T-helper 9 cell (primary cell): ENCODE measurements at regions not wholly inside any gene's neighbourhood (a gene's known extent, or its start where the extent isn't known, plus 50 kb on each side); places are given as distances from the start of the nearest gene placed in this dataset.
"Not testable (repeated sequence)": the region's sequence is repeated elsewhere in the genome, so short reads cannot be mapped to it uniquely, and the experiment has no call there.

Source experiments
- DNase-seq: peaks from one replicate; pipeline ENCODE4 v3.0.0-alpha.2; 2020

DNA sequence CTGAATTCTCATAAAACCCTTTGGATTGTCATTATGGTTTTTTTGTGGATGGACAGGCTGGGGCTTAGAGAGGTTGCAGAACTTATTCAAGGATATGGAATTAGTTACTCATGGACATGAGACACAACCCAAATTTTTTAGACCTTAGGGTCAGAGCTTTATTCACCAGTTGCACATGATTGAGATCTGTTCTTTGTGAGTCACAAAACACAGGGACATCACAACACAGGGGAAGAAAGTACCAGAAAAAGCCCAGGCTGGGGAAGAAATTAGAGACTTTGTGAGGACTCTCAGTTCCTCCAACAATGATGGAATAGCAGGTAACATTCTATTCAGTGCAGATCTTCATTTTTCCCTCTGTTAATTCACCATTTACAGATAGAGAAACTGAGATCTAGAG is 602.4 kb upstream of the CPEB2 start:
- DNase-seq = no peak

GRCh38 chr4:14400307-14400706 is 602.0 kb upstream of the CPEB2 start:
- DNase-seq = no peak

GRCh38 chr4:14403132-14403531 is 599.1 kb upstream of the CPEB2 start:
- no peak for DNase-seq

- DNase-seq = no peak
These were observed 597.6 kb upstream of the CPEB2 start for GRCh38 chr4:14404730-14405129.

GRCh38 chr4:14410516-14410915 is 591.8 kb upstream of the CPEB2 start:
- no peak for DNase-seq

- no peak for DNase-seq
These were observed 587.1 kb upstream of the CPEB2 start for GRCh38 chr4:14415146-14415545.

- DNase-seq = no peak
These were observed 582.8 kb upstream of the CPEB2 start for GRCh38 chr4:14419516-14419915.

- not testable (repeated sequence) for DNase-seq
These were observed 576.0 kb upstream of the CPEB2 start for GRCh38 chr4:14426297-14426696.

- DNase-seq = no peak
These were observed 574.2 kb upstream of the CPEB2 start for GRCh38 chr4:14428125-14428524.

- DNase-seq = no peak
These were observed 570.8 kb upstream of the CPEB2 start for GRCh38 chr4:14431155-14432134.

DNA sequence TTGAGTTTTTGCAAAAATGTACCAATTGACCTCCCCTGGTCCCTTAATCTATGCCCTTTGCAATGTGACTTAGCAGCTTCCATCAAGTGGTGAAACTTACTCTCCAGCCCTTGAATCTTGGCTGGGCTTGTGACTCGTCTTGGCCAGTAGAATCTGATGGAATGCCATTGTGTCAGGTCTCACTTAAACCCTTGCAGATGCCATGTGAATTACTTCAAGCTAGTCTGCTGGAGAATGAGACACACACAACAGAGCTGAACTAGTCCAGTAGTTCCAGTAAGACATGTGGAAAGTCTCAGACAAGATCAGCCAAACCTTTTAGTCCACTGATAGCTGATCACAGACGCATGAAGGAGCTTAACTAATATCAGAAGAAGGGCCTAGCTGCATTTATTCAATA is 567.8 kb upstream of the CPEB2 start:
- DNase-seq = no peak

GRCh38 chr4:14434916-14435315 is 567.4 kb upstream of the CPEB2 start:
- no peak for DNase-seq

DNA sequence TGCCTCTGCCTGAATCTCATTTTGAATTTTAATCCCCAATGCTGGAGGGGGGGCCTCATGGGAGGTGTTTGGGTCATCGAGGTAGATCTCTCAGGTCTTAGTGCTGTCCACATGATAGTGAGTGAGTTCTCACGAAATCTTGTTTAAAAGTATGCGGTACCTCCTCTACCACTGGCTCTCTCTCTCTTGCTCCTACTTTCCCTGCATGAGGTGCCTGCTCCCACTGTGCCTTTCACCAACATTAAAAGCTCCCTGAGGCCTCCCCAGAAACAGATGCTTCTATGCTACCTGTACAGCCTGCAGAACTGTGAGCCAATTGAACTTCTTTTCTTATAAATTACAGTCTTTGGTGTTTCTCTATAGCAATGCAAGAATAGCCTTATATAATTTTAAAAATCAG is 560.7 kb upstream of the CPEB2 start:
- DNase-seq = no peak

DNA sequence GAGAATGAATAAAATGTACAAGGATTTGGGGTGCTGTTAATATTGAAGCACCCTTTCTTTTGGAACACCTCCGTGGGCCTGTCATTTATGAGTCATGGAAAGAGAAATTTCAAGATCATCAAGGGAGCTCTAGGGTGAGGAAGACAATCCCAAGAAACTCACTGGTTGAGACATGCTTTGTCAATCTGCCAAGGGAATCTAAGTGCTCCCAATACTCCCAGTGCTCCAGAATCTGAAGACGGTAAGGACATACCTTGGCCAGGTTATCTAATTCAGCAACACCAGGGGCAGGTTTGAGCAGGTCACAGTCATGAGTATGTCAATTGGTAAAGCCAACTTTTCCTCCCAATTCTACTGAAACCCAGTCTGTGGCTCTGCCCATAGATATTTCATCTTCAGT is 556.4 kb upstream of the CPEB2 start:
- DNase-seq = no peak

DNA sequence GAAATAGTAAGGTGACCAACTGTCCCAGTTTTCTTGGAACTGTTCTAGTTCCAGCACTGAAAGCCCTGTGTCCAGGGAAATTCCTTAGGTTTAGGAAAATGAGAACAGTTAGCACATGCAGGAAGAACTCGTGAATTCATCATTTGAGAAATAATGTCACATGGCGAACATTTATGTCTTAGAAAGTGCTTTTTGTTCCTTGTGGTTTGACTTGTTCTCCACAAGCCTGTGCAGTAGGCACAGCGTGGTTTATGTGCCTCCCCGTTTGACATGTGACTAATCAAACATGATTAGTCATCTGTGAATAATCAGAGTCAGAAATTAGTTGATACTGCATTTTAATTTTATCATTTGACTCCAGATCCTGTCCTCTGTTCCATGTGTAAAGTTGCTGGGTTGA is 556.0 kb upstream of the CPEB2 start:
- DNase-seq = no peak

- no peak for DNase-seq
These were observed 555.4 kb upstream of the CPEB2 start for GRCh38 chr4:14446904-14447303.

- DNase-seq = no peak
These were observed 553.0 kb upstream of the CPEB2 start for GRCh38 chr4:14449308-14449707.

DNA sequence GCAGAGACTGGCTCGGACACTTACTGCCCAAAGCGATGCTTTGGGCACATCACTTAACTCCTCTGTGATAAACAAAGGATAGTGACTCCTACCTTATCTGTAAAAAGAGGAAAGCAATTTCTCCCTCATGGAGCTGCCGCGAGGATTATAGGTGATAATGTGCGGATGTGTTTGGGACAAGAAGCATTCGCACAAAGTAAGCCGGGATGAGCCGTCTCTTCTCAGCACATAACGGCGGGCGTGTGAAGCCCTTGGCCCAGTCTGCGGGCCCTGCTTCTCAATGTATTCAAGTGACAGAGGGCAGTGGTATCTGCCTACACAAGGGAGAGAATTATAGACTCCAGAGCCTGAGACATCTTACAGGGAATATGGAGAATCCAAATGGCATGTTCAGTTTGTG is 550.3 kb upstream of the CPEB2 start:
- DNase-seq = no peak

DNA sequence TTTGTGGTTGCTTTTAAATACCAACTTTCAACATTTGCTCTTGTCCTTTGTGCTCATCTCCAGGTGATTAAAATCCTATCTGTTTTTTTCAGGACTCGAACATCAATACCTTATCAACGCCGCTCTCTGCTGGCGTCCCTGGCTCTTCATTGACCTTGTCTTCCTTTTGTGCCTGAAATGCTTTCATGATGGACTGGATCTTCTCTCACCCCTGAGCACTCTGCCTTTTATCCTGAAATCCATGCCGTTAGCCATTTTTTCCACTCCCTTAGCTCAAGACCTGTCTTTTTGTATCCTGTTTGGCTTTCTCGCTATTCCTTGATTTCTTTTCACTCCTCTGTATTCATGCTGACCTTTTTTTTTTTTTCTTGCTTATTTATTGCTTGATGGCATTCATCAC is 549.5 kb upstream of the CPEB2 start:
- DNase-seq = no peak

DNA sequence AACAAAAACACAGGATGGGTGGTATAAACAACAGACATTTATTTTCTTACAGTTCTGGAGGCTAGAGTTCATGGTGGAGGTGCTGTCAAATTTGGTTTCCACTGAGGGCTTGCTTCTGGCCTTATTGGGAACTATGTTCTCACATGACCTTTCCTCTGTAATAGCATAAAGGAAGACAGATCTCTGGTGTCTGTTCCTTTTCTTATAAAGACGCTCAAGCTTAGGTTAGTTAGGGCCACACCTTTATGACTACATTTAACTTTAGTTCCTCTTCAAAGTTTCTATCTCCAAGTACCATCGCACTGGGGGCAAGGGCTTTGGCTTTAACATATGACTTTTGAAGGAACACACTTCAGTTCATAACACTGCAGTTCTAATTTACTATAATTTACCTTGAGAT is 543.8 kb upstream of the CPEB2 start:
- DNase-seq = no peak

GRCh38 chr4:14465057-14465456 is 537.2 kb upstream of the CPEB2 start:
- DNase-seq = no peak

- DNase-seq = no peak
These were observed 536.8 kb upstream of the CPEB2 start for GRCh38 chr4:14465507-14465906.

- no peak for DNase-seq
These were observed 523.8 kb upstream of the CPEB2 start for GRCh38 chr4:14478504-14478903.

DNA sequence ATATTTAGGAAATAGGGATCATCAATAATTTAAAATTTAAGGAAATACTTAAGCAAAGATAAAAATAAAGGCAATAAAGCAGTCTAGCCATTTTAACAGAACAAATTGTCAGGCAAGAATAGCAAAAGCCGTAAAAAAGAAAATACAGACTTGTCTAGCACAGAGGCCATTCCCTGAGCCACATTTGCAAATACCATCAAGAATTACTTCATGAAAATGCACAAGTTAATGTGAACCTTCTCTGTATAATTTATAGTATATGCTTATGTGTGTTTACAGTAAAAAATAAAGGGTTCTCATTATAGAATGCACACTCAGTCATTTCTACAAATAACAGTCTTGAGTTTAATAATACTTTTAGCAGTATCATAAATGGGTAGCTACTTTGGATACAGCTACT is 505.9 kb upstream of the CPEB2 start:
- no peak for DNase-seq

DNA sequence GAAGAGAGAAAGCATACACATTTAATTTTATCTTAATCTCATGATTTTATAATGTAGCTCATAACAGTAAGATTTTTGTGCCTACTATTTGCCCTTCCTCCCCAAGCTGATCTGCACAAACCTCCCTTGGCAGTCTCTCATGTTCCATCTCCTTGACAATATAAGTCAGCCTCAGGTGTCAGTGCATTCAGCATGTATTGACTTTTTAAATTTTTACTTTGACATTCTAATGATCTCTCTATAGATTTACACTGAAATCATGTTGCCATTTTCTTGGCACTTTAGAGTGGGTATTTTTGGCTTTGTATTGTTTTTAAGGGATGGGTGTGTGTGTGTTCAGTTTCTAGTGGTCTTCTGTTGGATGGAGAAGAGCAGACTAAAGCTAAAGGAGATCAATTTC is 505.3 kb upstream of the CPEB2 start:
- no peak for DNase-seq
